ENCODE measurements at regions not wholly inside any gene's neighbourhood (a gene's known extent, or its start where the extent isn't known, plus 50 kb on each side); places are given as distances from the start of the nearest gene placed in this dataset.

DNA sequence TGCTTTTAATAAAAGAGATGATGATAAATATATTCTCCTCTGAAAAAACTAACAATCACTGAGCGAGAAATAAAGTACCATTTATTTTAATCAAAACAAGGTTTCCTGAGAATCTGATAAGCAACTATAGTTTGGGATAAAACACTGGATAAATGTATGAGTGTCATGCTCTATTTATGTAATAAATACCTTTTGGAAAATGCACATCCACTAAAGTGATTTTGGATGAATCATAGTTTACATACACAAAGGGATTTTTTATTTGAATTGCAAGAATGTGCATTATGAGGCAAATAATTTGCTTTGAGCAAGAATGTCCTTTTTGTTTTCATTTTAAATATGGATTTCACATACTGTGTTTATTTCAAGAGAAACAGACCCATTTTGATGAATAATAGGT, 1483.5 kb downstream of the MRPL39 start:
- Histone ChIP-seq H3K4me3 (no peak overlapping the region), H3K36me3 (no peaks in the 10 kb centered on the region), H3K27ac (no peak overlapping the region), H3K27me3 (no peaks in the 10 kb centered on the region), H3K4me1 (no peaks in the 10 kb centered on the region), H3K9me3 (no peaks in the 10 kb centered on the region)
- no peak for DNase-seq (ENCODE audit: extremely low spot score in 2 of 2)
- intact Hi-C loops (cut with DNase I): no loop called here
- TF ChIP-seq, protein P1, sequence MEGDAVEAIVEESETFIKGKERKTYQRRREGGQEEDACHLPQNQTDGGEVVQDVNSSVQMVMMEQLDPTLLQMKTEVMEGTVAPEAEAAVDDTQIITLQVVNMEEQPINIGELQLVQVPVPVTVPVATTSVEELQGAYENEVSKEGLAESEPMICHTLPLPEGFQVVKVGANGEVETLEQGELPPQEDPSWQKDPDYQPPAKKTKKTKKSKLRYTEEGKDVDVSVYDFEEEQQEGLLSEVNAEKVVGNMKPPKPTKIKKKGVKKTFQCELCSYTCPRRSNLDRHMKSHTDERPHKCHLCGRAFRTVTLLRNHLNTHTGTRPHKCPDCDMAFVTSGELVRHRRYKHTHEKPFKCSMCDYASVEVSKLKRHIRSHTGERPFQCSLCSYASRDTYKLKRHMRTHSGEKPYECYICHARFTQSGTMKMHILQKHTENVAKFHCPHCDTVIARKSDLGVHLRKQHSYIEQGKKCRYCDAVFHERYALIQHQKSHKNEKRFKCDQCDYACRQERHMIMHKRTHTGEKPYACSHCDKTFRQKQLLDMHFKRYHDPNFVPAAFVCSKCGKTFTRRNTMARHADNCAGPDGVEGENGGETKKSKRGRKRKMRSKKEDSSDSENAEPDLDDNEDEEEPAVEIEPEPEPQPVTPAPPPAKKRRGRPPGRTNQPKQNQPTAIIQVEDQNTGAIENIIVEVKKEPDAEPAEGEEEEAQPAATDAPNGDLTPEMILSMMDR (IDR thresholded peaks at IDR 0.05): no peak
- TF ChIP-seq POLR2A (IDR thresholded peaks at IDR 0.05) (no peak), POLR2AphosphoS5 (IDR thresholded peaks at IDR 0.05; ENCODE audit: insufficient read depth in 1 of 2, low read depth in 1 of 2) (no peak)

DNA sequence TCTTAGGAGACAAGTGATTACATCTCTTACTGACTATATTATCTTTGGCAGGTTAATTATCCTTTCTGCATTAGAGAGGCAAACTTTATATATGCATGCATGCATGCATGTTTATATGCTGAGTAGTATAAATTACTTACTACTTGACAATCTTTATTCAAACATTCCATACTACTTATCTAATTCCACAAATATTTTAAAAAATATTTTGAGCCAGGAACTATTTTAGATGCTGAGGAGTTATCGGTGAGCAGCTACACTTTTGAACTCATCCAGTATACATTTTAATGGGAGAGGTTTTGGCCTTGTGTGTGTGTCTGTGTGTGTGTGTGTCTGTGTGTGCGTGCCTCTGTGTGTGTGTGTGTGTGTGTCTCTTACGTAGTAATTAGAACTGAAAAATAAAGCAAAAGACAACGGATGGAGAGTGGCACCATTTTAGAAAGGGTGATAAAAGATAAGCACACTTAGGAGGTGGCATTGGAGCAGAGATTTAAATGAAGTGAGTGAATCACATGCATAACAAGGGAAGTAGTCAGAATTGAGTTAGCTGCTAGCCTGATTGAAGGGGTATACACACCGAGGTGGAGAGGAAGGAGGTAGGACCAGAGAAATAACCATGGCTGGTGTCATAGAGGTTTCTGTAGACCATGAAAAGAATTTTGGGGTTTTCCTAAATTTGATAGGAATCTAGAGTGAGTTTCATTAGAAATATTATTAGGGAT, 1488.4 kb downstream of the MRPL39 start:
- no peak for DNase-seq (ENCODE audit: extremely low spot score in 2 of 2)
- no peaks in the 10 kb centered on the region for H3K27me3 ChIP-seq
- no peak for TF ChIP-seq POLR2AphosphoS5 (IDR thresholded peaks at IDR 0.05; ENCODE audit: insufficient read depth in 1 of 2, low read depth in 1 of 2)
- TF ChIP-seq, protein P1 (IDR thresholded peaks at IDR 0.05): no peak

DNA sequence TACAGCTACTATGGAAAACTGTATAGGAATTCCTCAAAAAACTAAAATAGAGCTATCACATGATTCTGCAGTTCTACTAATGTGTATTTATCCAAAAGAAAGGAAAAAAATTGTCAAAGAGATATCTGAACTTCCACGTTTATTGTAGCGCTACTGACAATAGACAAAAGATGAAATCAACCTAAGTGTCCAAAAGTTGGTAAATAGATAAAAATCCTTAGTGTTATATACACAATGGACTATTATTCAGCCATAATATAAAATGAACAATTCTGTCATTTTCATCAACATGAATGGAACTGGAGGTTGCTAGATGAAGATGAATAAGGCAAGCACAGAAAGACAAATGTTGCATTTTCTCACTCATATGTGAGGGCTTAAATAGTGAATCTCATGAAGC, 1492.1 kb downstream of the MRPL39 start:
- Histone ChIP-seq H3K36me3 (no peaks in the 10 kb centered on the region), H3K9me3 (no peaks in the 10 kb centered on the region), H3K27ac (no peak overlapping the region), H3K27me3 (no peaks in the 10 kb centered on the region), H3K4me3 (no peak overlapping the region), H3K4me1 (no peaks in the 10 kb centered on the region)
- intact Hi-C loops (cut with DNase I): no loop called here
- TF ChIP-seq POLR2A (IDR thresholded peaks at IDR 0.05) (no peak), POLR2AphosphoS5 (IDR thresholded peaks at IDR 0.05; ENCODE audit: insufficient read depth in 1 of 2, low read depth in 1 of 2) (no peak)
- TF ChIP-seq, protein P1 (IDR thresholded peaks at IDR 0.05): no peak
- DNase-seq (ENCODE audit: extremely low spot score in 2 of 2): no peak

More for the DNA sequence above, 1488.4 kb downstream of the MRPL39 start:
- no peaks in the 10 kb centered on the region for H3K4me1 ChIP-seq
- no peak overlapping the region for H3K4me3 ChIP-seq
- intact Hi-C loops (cut with DNase I): no loop called here
- H3K9me3 ChIP-seq: no peaks in the 10 kb centered on the region
- H3K36me3 ChIP-seq: no peaks in the 10 kb centered on the region
- no peak overlapping the region for H3K27ac ChIP-seq

DNA sequence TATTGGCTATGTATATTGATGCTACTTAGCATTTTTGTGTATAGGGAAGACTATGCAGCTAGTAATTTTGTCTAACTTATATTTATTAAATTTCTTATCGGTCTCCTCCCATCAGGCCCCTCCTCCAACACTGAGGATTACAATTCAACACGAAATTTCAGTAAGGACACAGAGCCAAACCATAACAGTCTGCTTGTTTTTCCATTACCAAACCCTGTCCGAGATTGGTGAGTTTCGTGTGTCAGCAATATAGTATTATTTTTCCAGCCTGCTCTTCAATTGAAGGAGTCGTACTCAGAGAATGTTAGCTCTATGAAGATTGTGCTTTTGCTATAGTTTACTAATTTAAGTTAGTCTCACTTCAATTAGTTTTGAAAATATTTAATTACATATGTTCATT, 1495.3 kb downstream of the MRPL39 start:
- intact Hi-C loops (cut with DNase I): no loop called here
- Histone ChIP-seq H3K4me3 (no peak overlapping the region), H3K4me1 (no peaks in the 10 kb centered on the region), H3K27me3 (no peaks in the 10 kb centered on the region), H3K36me3 (no peaks in the 10 kb centered on the region), H3K9me3 (no peaks in the 10 kb centered on the region), H3K27ac (no peak overlapping the region)
- TF ChIP-seq, protein P1 (IDR thresholded peaks at IDR 0.05): no peak
- TF ChIP-seq POLR2A (IDR thresholded peaks at IDR 0.05) (no peak), POLR2AphosphoS5 (IDR thresholded peaks at IDR 0.05; ENCODE audit: insufficient read depth in 1 of 2, low read depth in 1 of 2) (no peak)
- DNase-seq (ENCODE audit: extremely low spot score in 2 of 2): no peak

DNA sequence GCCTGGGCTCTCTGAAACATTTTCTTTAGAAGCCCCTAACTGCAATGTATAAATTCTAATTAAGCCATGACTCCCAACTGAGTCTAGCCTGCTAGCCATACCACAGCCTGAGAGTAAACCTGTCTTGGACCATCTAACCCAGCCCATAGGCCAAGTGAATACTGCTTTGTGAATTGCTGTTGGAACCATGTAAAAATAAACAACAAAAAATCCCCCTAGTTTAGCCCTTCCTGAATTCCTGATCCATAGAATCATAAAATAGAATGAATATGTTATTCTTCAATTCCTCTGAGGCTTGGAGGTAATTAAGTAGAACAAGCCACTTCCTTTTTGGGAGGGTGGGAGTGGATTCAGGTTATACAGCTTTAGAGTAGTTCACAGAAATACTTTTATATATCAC, 1496.4 kb downstream of the MRPL39 start:
- TF ChIP-seq POLR2AphosphoS5 (IDR thresholded peaks at IDR 0.05; ENCODE audit: insufficient read depth in 1 of 2, low read depth in 1 of 2) (no peak), POLR2A (IDR thresholded peaks at IDR 0.05) (no peak)
- TF ChIP-seq, protein P1 (IDR thresholded peaks at IDR 0.05): no peak
- no peak overlapping the region for H3K27ac ChIP-seq
- DNase-seq (ENCODE audit: extremely low spot score in 2 of 2): no peak
- no peaks in the 10 kb centered on the region for H3K9me3 ChIP-seq
- intact Hi-C loops (cut with DNase I): no loop called here
- no peaks in the 10 kb centered on the region for H3K27me3 ChIP-seq
- no peaks in the 10 kb centered on the region for H3K4me1 ChIP-seq
- H3K4me3 ChIP-seq: no peak overlapping the region
- no peaks in the 10 kb centered on the region for H3K36me3 ChIP-seq

Data from vagina (tissue), 2 donors.